ENCODE measurements at regions not wholly inside any gene's neighbourhood (a gene's known extent, or its start where the extent isn't known, plus 50 kb on each side); places are given as distances from the start of the nearest gene placed in this dataset.
A peak's percentile ranks its signal among the peaks of the same experiment; 100 is the strongest.

DNA sequence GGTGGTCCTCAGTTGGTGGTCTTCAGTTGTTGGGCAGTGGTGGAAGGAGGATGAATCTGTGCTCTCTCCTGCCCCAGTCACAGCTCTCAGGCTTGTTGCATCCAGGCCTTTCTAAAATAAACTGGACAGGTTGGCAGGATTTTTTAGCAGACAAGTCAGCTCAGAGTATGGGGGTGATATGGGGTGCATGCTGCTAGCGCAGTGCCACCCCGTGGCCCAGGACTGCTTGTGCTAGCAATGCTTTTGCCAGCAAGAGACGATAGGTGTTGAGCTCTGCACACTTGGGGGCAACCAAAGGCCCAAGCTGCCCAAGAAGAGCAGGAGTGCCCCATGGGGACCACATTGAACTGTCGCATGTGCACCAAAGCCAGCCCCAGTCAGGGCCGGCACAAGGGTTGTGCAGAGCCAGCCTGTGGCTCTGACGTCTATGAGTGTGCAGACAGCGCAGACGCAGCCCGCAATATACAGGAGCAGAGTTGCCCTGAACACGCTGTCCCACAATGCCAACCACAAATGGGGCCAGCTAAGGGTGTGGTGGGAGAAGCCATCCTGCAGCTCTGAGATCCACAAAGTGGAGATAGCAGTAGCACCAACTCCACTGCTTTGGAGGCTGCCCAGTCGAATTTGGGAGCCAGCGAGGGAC is 49.8 kb upstream of the PDSS1 start:
- in situ Hi-C loops (cut with MboI): no loop called here
- Histone ChIP-seq H3K4me2 (ENCODE audit: insufficient read depth, low read length) (no peak overlapping the region), H3K4me3 (no peak overlapping the region), H3K36me3 (ENCODE audit: control insufficient read depth, insufficient read depth, low read length) (no peaks in the 10 kb centered on the region), H3K27ac (ENCODE audit: extremely low read depth, low read depth, low read length) (no peak overlapping the region), H3K79me2 (ENCODE audit: control insufficient read depth, insufficient read depth, low read length) (no peaks in the 10 kb centered on the region), H3K4me1 (replicated peaks in 1 of 2; ENCODE audit: control insufficient read depth in 2 of 2, insufficient read depth in 2 of 2, low read length in 2 of 2) (peaks cover 0 to 5% of the 10 kb centered on the region in 2 experiments; a peak in 1 of 5 replicates), H3K9me1 (ENCODE audit: control insufficient read depth, insufficient read depth, low read length) (no peaks in the 10 kb centered on the region), H4K20me1 (replicated peaks; ENCODE audit: control insufficient read depth, insufficient read depth, low read length) (no peaks in the 10 kb centered on the region), H3K27me3 (ENCODE audit: control insufficient read depth in 2 of 2, insufficient read depth in 2 of 2, low read length in 2 of 2) (no peaks in the 10 kb centered on the region), H2AFZ (ENCODE audit: low read depth, low read length) (no peak overlapping the region), H3K9me3 (replicated peaks; ENCODE audit: control insufficient read depth, insufficient read depth, low read depth, low read length) (no peaks in the 10 kb centered on the region), H3K9ac (ENCODE audit: insufficient read depth in 1 of 2, low read depth in 2 of 2, low read length in 2 of 2) (peak overlapping the region in 1 of 2 experiments; percentile 45; a peak in 2 of 4 replicates)
- DNase-seq (ENCODE audit: extremely low read depth in 1 of 4, low spot score in 3 of 4) (no peak), ATAC-seq (no peak), FAIRE-seq (no peak)
- TF ChIP-seq EZH2 (IDR thresholded peaks at IDR 0.05; ENCODE audit: borderline replicate concordance, low read depth, low read length): no peak
- TF ChIP-seq, protein P1, sequence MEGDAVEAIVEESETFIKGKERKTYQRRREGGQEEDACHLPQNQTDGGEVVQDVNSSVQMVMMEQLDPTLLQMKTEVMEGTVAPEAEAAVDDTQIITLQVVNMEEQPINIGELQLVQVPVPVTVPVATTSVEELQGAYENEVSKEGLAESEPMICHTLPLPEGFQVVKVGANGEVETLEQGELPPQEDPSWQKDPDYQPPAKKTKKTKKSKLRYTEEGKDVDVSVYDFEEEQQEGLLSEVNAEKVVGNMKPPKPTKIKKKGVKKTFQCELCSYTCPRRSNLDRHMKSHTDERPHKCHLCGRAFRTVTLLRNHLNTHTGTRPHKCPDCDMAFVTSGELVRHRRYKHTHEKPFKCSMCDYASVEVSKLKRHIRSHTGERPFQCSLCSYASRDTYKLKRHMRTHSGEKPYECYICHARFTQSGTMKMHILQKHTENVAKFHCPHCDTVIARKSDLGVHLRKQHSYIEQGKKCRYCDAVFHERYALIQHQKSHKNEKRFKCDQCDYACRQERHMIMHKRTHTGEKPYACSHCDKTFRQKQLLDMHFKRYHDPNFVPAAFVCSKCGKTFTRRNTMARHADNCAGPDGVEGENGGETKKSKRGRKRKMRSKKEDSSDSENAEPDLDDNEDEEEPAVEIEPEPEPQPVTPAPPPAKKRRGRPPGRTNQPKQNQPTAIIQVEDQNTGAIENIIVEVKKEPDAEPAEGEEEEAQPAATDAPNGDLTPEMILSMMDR (IDR thresholded peaks at IDR 0.05 in 2 of 3, conservative IDR thresholded peaks at IDR 0.05 in 1 of 3; ENCODE audit: insufficient read depth in 2 of 3, low read depth in 1 of 3, low read length in 3 of 3): peak in 1 of 3 experiments; percentile 12; a peak in 1 of 6 replicates
- TF ChIP-seq, protein P2, sequence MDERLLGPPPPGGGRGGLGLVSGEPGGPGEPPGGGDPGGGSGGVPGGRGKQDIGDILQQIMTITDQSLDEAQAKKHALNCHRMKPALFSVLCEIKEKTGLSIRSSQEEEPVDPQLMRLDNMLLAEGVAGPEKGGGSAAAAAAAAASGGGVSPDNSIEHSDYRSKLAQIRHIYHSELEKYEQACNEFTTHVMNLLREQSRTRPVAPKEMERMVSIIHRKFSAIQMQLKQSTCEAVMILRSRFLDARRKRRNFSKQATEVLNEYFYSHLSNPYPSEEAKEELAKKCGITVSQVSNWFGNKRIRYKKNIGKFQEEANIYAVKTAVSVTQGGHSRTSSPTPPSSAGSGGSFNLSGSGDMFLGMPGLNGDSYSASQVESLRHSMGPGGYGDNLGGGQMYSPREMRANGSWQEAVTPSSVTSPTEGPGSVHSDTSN (CRISPR knock-in tag; IDR thresholded peaks at IDR 0.05; ENCODE audit: low read depth): no peak
- TF ChIP-seq, protein P2 (tag; conservative IDR thresholded peaks at IDR 0.05; ENCODE audit: low read depth): no peak
- BruUV-seq (replicated peaks): no TSS peak
- intact Hi-C loops (cut with micrococcal nuclease): no loop called here
- ChIA-PET CTCF (ENCODE audit: low intra/inter-chr PET ratio) (no interaction called here), POLR2A (interaction anchor here (0.6 kb wide), 1 partner anchor 17 kb away, joined by 3 read pairs; no protein-coding TSS in a partner anchor)
- WGBS (ENCODE audit: insufficient coverage, low coverage, missing lambda C conversion rate): 76% methylated on average over 12 of the region's 12 CpGs

All from K562 (cell line).